ENCODE measurements at regions not wholly inside any gene's neighbourhood (a gene's known extent, or its start where the extent isn't known, plus 50 kb on each side); places are given as distances from the start of the nearest gene placed in this dataset.

DNA sequence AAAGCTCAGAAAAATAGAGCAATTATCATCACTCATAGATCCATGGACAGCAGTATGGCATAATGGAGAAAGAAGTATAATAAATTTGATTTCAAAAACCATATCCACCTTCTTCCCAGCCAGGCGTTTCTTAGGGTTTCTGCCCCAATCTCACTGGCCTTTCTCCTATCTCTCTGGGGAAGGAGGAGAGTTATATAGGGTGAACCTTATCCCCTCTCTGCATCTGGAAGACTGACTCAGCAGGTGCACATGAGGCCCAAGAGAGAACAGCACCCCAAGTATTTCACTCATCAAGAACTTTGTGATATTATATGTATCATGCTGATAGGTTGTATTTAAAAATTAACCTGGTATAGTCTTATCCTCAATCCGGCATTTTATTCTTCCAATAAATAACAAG, 318.8 kb upstream of the RASGEF1B start:
- TF ChIP-seq POLR2A (IDR thresholded peaks at IDR 0.05) (no peak), EP300 (IDR thresholded peaks at IDR 0.05) (no peak)
- TF ChIP-seq, protein P1, sequence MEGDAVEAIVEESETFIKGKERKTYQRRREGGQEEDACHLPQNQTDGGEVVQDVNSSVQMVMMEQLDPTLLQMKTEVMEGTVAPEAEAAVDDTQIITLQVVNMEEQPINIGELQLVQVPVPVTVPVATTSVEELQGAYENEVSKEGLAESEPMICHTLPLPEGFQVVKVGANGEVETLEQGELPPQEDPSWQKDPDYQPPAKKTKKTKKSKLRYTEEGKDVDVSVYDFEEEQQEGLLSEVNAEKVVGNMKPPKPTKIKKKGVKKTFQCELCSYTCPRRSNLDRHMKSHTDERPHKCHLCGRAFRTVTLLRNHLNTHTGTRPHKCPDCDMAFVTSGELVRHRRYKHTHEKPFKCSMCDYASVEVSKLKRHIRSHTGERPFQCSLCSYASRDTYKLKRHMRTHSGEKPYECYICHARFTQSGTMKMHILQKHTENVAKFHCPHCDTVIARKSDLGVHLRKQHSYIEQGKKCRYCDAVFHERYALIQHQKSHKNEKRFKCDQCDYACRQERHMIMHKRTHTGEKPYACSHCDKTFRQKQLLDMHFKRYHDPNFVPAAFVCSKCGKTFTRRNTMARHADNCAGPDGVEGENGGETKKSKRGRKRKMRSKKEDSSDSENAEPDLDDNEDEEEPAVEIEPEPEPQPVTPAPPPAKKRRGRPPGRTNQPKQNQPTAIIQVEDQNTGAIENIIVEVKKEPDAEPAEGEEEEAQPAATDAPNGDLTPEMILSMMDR (IDR thresholded peaks at IDR 0.05): no peak
